ENCODE measurements at regions not wholly inside any gene's neighbourhood (a gene's known extent, or its start where the extent isn't known, plus 50 kb on each side); places are given as distances from the start of the nearest gene placed in this dataset.

GRCh38 chr20:12928755-12929401, 79.9 kb upstream of the SPTLC3 start:
- no peak for TF ChIP-seq POLR2A (IDR thresholded peaks at IDR 0.05)
- no peak for TF ChIP-seq CTCF (IDR thresholded peaks at IDR 0.05)

All from body of pancreas (tissue), 4 donors.